ENCODE measurements at regions not wholly inside any gene's neighbourhood (a gene's known extent, or its start where the extent isn't known, plus 50 kb on each side); places are given as distances from the start of the nearest gene placed in this dataset.

GRCh38 chr3:177602601-177603147 is 405.4 kb upstream of the TBL1XR1 start:
- Mint-ChIP-seq H3K36me3 (ENCODE audit: unreplicated experiment) (peaks cover 2% of the 10 kb centered on the region), H3K4me3 (ENCODE audit: unreplicated experiment) (no peak overlapping the region), H3K27ac (ENCODE audit: unreplicated experiment) (peak overlapping the region; percentile 24), H3K9me3 (ENCODE audit: unreplicated experiment) (peaks cover 3% of the 10 kb centered on the region), H3K27me3 (ENCODE audit: unreplicated experiment) (no peaks in the 10 kb centered on the region), H3K4me1 (ENCODE audit: unreplicated experiment) (peaks cover 54% of the 10 kb centered on the region)
- no peak for DNase-seq (ENCODE audit: extremely low spot score, unreplicated experiment)
- no peak for TF ChIP-seq CTCF (IDR thresholded peaks at IDR 0.05)

DNA sequence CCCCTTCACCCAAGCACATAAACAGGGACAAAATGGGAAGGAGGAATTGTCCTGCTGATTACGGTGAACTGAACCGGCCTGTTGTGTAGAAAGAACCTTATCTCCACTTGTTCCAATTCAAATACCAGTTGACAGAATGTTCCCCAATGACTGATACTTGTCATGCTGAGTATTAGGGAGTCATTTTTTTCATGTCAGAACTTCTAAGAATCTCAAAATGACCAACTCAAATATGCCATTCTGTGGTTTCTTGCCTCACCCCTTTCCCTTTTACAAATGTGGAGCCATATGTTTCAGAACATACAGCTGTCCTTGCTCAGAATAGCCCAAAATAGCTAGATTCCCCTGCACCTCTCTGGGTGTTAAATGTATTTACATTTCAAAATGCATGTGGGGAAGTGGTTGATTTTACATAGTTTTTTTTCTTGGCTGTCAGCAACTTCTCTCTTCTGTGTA is 405.9 kb upstream of the TBL1XR1 start:
- H3K4me3 Mint-ChIP-seq (ENCODE audit: unreplicated experiment) = no peak overlapping the region
- H3K9me3 Mint-ChIP-seq (ENCODE audit: unreplicated experiment) = peaks cover 3% of the 10 kb centered on the region
- peaks cover 2% of the 10 kb centered on the region for H3K36me3 Mint-ChIP-seq (ENCODE audit: unreplicated experiment)
- H3K27ac Mint-ChIP-seq (ENCODE audit: unreplicated experiment) = peak overlapping the region; percentile 54
- DNase-seq (ENCODE audit: extremely low spot score, unreplicated experiment) = no peak
- H3K27me3 Mint-ChIP-seq (ENCODE audit: unreplicated experiment) = no peaks in the 10 kb centered on the region
- no peak for TF ChIP-seq CTCF (IDR thresholded peaks at IDR 0.05)
- peaks cover 54% of the 10 kb centered on the region for H3K4me1 Mint-ChIP-seq (ENCODE audit: unreplicated experiment)

GRCh38 chr3:177604181-177604580 is 406.9 kb upstream of the TBL1XR1 start:
- Mint-ChIP-seq H3K27ac (ENCODE audit: unreplicated experiment) (no peak overlapping the region), H3K27me3 (ENCODE audit: unreplicated experiment) (no peaks in the 10 kb centered on the region), H3K4me1 (ENCODE audit: unreplicated experiment) (peaks cover 52% of the 10 kb centered on the region), H3K36me3 (ENCODE audit: unreplicated experiment) (peaks cover 2% of the 10 kb centered on the region), H3K4me3 (ENCODE audit: unreplicated experiment) (no peak overlapping the region), H3K9me3 (ENCODE audit: unreplicated experiment) (peaks cover 3% of the 10 kb centered on the region)
- TF ChIP-seq CTCF (IDR thresholded peaks at IDR 0.05) = no peak
- DNase-seq (ENCODE audit: extremely low spot score, unreplicated experiment) = no peak

- no peak for TF ChIP-seq CTCF (IDR thresholded peaks at IDR 0.05)
- no peak overlapping the region for H3K4me3 Mint-ChIP-seq (ENCODE audit: unreplicated experiment)
- H3K27me3 Mint-ChIP-seq (ENCODE audit: unreplicated experiment) = no peaks in the 10 kb centered on the region
- peaks cover 2% of the 10 kb centered on the region for H3K36me3 Mint-ChIP-seq (ENCODE audit: unreplicated experiment)
- H3K4me1 Mint-ChIP-seq (ENCODE audit: unreplicated experiment) = peaks cover 68% of the 10 kb centered on the region
- no peak for DNase-seq (ENCODE audit: extremely low spot score, unreplicated experiment)
- peak overlapping the region; percentile 76 for H3K27ac Mint-ChIP-seq (ENCODE audit: unreplicated experiment)
- peaks cover 3% of the 10 kb centered on the region for H3K9me3 Mint-ChIP-seq (ENCODE audit: unreplicated experiment)
These were observed 409.6 kb upstream of the TBL1XR1 start for GRCh38 chr3:177606891-177607290.

DNA sequence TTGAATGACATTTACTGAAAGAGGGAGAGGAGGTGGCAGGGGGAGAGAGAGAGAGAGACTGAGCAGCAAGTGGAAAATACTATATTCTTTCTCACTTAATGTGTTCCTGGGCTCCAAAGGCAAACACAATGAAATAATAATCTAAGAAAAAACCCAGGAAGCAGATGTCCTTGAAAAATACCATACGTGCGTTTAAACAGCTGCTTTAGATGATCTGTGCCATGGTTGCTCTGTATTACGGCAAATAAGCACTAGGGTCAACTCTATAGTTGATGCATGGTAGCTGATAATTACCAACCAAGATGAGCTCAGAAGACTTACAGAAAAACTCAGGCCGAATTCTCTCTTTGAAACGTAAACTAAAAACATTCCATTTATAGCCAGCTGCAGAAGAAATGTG is 410.3 kb upstream of the TBL1XR1 start:
- Mint-ChIP-seq H3K4me1 (ENCODE audit: unreplicated experiment) (peaks cover 66% of the 10 kb centered on the region), H3K4me3 (ENCODE audit: unreplicated experiment) (no peak overlapping the region), H3K36me3 (ENCODE audit: unreplicated experiment) (peaks cover 2% of the 10 kb centered on the region), H3K27me3 (ENCODE audit: unreplicated experiment) (no peaks in the 10 kb centered on the region), H3K27ac (ENCODE audit: unreplicated experiment) (peak overlapping the region; percentile 76), H3K9me3 (ENCODE audit: unreplicated experiment) (peaks cover 3% of the 10 kb centered on the region)
- no peak for TF ChIP-seq CTCF (IDR thresholded peaks at IDR 0.05)
- no peak for DNase-seq (ENCODE audit: extremely low spot score, unreplicated experiment)
